IPS-15b (cell line): ENCODE measurements at regions not wholly inside any gene's neighbourhood (a gene's known extent, or its start where the extent isn't known, plus 50 kb on each side); places are given as distances from the start of the nearest gene placed in this dataset.
"Not testable (repeated sequence)": the region's sequence is repeated elsewhere in the genome, so short reads cannot be mapped to it uniquely, and the experiment has no call there.

ENCODE experiments used
- H3K27me3 ChIP-seq: one replicate; pipeline ENCODE4 v1.6.1; 2013; ENCODE audit warnings: low read length; ENCODE audit not compliant: control insufficient read depth, insufficient read depth
- H3K36me3 ChIP-seq: one replicate; pipeline ENCODE4 v1.6.1; 2013; ENCODE audit warnings: low read length; ENCODE audit not compliant: control insufficient read depth, insufficient read depth
- H3K4me1 ChIP-seq: one replicate; pipeline ENCODE4 v1.6.1; 2013; ENCODE audit warnings: mild to moderate bottlenecking, low read length; ENCODE audit not compliant: control insufficient read depth, insufficient read depth
- H3K4me3 ChIP-seq: one replicate; pipeline ENCODE4 v1.5.1; 2013; ENCODE audit warnings: low read depth, low read length
- H3K9ac ChIP-seq: one replicate; pipeline ENCODE4 v1.6.1; 2013; ENCODE audit warnings: low read depth, mild to moderate bottlenecking, low read length
- H3K9me3 ChIP-seq: one replicate; pipeline ENCODE4 v1.6.1; 2013; ENCODE audit warnings: mild to moderate bottlenecking, low read length; ENCODE audit not compliant: control insufficient read depth, insufficient read depth

GRCh38 chr15:81880314-81880713 is 165.5 kb downstream of the MEX3B start:
- Histone ChIP-seq H3K27me3 (no peaks in the 10 kb centered on the region), H3K4me1 (no peaks in the 10 kb centered on the region), H3K36me3 (no peaks in the 10 kb centered on the region), H3K4me3 (no peak overlapping the region), H3K9ac (no peak overlapping the region), H3K9me3 (no peaks in the 10 kb centered on the region)

DNA sequence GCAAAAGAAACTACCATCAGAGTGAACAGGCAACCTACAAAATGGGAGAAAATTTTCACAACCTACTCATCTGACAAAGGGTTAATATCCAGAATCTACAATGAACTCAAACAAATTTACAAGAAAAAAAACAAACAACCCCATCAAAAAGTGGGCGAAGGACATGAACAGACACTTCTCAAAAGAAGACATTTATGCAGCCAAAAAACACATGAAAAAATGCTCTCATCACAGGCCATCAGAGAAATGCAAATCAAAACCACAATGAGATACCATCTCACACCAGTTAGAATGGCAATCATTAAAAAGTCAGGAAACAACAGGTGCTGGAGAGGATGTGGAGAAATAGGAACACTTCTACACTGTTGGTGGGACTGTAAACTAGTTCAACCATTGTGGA is 170.1 kb downstream of the MEX3B start:
- not testable (repeated sequence) for H3K9ac ChIP-seq, H3K27me3 ChIP-seq, H3K36me3 ChIP-seq, H3K4me3 ChIP-seq, H3K4me1 ChIP-seq, H3K9me3 ChIP-seq

DNA sequence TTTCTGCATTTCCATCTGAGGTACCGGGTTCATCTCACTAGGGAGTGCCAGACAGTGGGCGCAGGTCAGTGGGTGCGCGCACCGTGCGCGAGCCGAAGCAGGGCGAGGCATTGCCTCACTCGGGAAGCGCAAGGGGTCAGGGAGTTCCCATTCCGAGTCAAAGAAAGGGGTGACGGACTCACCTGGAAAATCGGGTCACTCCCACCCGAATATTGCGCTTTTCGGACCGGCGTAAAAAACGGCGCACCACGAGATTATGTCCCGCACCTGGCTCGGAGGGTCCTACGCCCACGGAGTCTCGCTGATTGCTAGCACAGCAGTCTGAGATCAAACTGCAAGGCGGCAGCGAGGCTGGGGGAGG is 175.1 kb downstream of the MEX3B start:
- not testable (repeated sequence) for H3K9me3 ChIP-seq, H3K4me1 ChIP-seq, H3K36me3 ChIP-seq, H3K27me3 ChIP-seq
- Histone ChIP-seq H3K4me3 (peak overlapping the region; percentile 67), H3K9ac (peak overlapping the region; percentile 66)

GRCh38 chr15:81870062-81870745 is 175.6 kb downstream of the MEX3B start:
- not testable (repeated sequence) for H3K9me3 ChIP-seq, H3K27me3 ChIP-seq, H3K36me3 ChIP-seq, H3K4me1 ChIP-seq
- Histone ChIP-seq H3K4me3 (peak overlapping the region; percentile 67), H3K9ac (peak overlapping the region; percentile 66)

DNA sequence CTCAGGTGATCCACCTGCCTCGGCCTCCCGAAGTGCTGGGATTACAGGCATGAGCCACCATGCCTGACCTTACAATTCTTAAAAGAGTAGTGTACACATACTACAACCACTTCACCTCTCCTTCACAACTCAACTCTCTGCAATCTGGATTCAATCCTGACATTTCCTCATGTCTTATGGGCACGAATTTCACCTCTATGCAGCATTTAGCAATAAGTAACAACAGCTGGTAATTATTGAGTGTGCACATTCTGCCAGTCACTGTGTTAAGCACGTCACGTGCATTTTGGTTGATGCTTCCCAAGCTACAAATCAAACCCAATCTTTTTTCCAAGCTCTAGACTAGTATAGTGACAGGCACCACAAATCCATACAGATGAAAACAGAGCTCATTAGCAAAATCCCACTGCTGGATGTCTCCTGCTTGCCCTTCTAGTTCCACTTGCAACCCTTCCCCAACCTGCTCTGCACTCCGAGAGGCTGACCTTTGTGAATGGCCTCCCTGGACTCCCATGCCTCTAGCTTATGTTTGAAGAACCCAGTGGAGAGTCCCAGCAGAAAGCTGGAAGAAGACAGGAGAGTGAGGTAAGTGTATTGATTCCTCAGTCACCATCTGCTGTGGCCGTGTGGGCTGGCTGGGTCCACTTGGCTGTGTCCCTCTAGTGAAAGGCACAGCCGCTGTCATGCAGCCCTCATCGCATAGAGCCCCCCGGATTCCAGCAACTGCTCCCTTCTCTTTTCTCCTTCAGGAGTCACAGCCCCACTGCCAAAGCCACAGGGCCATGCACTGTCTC is 176.5 kb downstream of the MEX3B start:
- H3K4me3 ChIP-seq = peak overlapping the region; percentile 67
- H3K4me1 ChIP-seq = peaks cover 3% of the 10 kb centered on the region
- H3K36me3 ChIP-seq = no peaks in the 10 kb centered on the region

GRCh38 chr15:81865850-81866537 is 179.8 kb downstream of the MEX3B start:
- no peaks in the 10 kb centered on the region for H3K27me3 ChIP-seq
- no peak overlapping the region for H3K9ac ChIP-seq
- no peaks in the 10 kb centered on the region for H3K36me3 ChIP-seq
- H3K4me1 ChIP-seq = peaks cover 3% of the 10 kb centered on the region
- no peaks in the 10 kb centered on the region for H3K9me3 ChIP-seq
- H3K4me3 ChIP-seq = no peak overlapping the region

More for the DNA sequence above, 176.5 kb downstream of the MEX3B start:
- Histone ChIP-seq H3K27me3 (no peaks in the 10 kb centered on the region), H3K9me3 (no peaks in the 10 kb centered on the region), H3K9ac (no peak overlapping the region)

DNA sequence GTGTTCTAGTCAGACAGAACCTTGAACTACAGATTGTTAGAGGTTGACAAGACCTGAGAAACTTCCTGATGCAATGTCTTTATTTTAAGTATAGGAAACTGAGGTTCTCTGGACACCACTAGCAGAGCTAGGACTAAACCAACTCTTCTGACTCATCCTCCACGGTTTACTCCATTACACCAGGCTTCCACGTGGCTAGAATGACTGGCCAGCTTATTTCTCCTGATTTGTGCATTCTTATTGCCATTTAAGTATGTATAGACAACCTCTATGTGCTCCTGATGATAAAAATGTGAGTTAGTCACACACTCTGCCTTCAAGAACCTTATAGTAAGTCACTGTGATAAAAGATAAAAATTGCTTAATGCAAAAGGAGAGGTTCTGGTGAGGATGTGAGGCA is 182.7 kb downstream of the MEX3B start:
- Histone ChIP-seq H3K36me3 (no peaks in the 10 kb centered on the region), H3K9me3 (no peaks in the 10 kb centered on the region), H3K27me3 (no peaks in the 10 kb centered on the region), H3K9ac (no peak overlapping the region), H3K4me1 (no peaks in the 10 kb centered on the region), H3K4me3 (no peak overlapping the region)

- Histone ChIP-seq H3K4me1 (no peaks in the 10 kb centered on the region), H3K27me3 (no peaks in the 10 kb centered on the region), H3K9ac (no peak overlapping the region), H3K4me3 (no peak overlapping the region), H3K36me3 (no peaks in the 10 kb centered on the region), H3K9me3 (no peaks in the 10 kb centered on the region)
Observed at GRCh38 chr15:81859737-81860516, 185.9 kb downstream of the MEX3B start.

DNA sequence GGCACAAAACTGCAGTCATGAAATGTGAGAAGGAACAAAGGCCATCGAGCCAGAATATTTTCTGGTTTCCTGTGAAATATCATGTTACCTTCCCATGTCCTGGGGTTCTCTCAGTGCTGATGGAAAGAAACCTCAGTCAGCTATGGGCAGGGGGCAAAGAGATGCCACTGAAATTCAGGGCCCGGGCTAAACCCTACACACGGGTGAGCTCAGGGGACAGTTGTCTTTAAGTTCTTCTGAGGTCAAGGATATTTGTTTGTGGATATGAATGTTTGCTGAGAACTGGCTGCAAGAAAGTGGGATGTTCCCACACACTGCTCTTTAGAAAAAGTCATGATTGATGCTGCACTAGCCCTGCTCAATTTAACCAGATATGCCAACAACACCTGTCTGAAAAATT is 187.2 kb downstream of the MEX3B start:
- H3K4me3 ChIP-seq = no peak overlapping the region
- H3K9me3 ChIP-seq = no peaks in the 10 kb centered on the region
- H3K9ac ChIP-seq = no peak overlapping the region
- H3K4me1 ChIP-seq = no peaks in the 10 kb centered on the region
- no peaks in the 10 kb centered on the region for H3K36me3 ChIP-seq
- no peaks in the 10 kb centered on the region for H3K27me3 ChIP-seq

DNA sequence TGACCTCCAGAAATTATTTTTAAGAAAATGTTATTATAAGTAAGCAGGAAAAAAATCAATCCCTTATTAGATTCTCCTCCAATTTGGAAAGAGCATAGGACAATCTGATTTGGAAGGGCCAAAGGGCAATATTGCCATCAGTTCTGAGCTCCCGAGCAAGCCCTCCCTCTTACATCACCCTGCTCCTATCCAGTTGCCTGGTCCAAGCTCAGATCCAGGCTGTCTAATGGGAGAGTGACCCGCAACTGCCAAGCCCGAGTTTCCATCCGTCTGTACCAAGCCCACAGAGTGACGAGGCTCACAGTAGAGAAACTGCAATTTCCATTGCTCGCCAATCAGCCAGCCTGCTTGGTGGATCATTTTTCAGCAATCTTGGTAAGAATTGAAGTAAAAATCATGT is 187.7 kb downstream of the MEX3B start:
- no peaks in the 10 kb centered on the region for H3K4me1 ChIP-seq
- H3K27me3 ChIP-seq = no peaks in the 10 kb centered on the region
- no peaks in the 10 kb centered on the region for H3K9me3 ChIP-seq
- H3K4me3 ChIP-seq = no peak overlapping the region
- no peak overlapping the region for H3K9ac ChIP-seq
- no peaks in the 10 kb centered on the region for H3K36me3 ChIP-seq

- Histone ChIP-seq H3K36me3 (no peaks in the 10 kb centered on the region), H3K27me3 (no peaks in the 10 kb centered on the region), H3K4me1 (no peaks in the 10 kb centered on the region), H3K9me3 (no peaks in the 10 kb centered on the region), H3K4me3 (no peak overlapping the region), H3K9ac (no peak overlapping the region)
Observed at GRCh38 chr15:81856634-81857026, 189.2 kb downstream of the MEX3B start.
